GM21390 (cell line): ENCODE measurements at regions not wholly inside any gene's neighbourhood (a gene's known extent, or its start where the extent isn't known, plus 50 kb on each side); places are given as distances from the start of the nearest gene placed in this dataset.
A peak's percentile ranks its signal among the peaks of the same experiment; 100 is the strongest.

Experiments used
- ATAC-seq: cut with Tn5 transposase; IDR thresholded peaks from one replicate; pipeline ENCODE4 v1.9.1; 2021; ENCODE audit not compliant: unreplicated experiment

- no peak for ATAC-seq
Observed at GRCh38 chr18:56545464-56545863, 92.9 kb downstream of the TXNL1 start.

- ATAC-seq = no peak
Observed at GRCh38 chr18:56542476-56542875, 95.9 kb downstream of the TXNL1 start.

GRCh38 chr18:56541793-56542192 is 96.6 kb downstream of the TXNL1 start:
- ATAC-seq = no peak

- no peak for ATAC-seq
Observed at GRCh38 chr18:56541340-56541739, 97.1 kb downstream of the TXNL1 start.

GRCh38 chr18:56538746-56539145 is 99.6 kb downstream of the TXNL1 start:
- ATAC-seq = no peak

- peak; percentile 90 for ATAC-seq
Observed at GRCh38 chr18:56532176-56532840, 106.1 kb downstream of the TXNL1 start.

- no peak for ATAC-seq
Observed at GRCh38 chr18:56522816-56523215, 115.6 kb downstream of the TXNL1 start.

GRCh38 chr18:56521263-56521662 is 117.1 kb downstream of the TXNL1 start:
- ATAC-seq = no peak

- ATAC-seq = no peak
Observed at GRCh38 chr18:56517761-56518160, 120.6 kb downstream of the TXNL1 start.

- ATAC-seq = no peak
Observed at GRCh38 chr18:56517196-56517595, 121.2 kb downstream of the TXNL1 start.

GRCh38 chr18:56516789-56517188 is 121.6 kb downstream of the TXNL1 start:
- no peak for ATAC-seq

GRCh38 chr18:56515522-56515921 is 122.9 kb downstream of the TXNL1 start:
- no peak for ATAC-seq

- ATAC-seq = peak; percentile 54
Observed at GRCh38 chr18:56511996-56512395, 126.4 kb downstream of the TXNL1 start.

GRCh38 chr18:56510108-56510507 is 128.3 kb downstream of the TXNL1 start:
- ATAC-seq = no peak

- no peak for ATAC-seq
Observed at GRCh38 chr18:56509656-56510055, 128.7 kb downstream of the TXNL1 start.

GRCh38 chr18:56508370-56509036 is 129.9 kb downstream of the TXNL1 start:
- no peak for ATAC-seq

- ATAC-seq = no peak
Observed at GRCh38 chr18:56505971-56506370, 132.4 kb downstream of the TXNL1 start.

- no peak for ATAC-seq
Observed at GRCh38 chr18:56505293-56505692, 133.1 kb downstream of the TXNL1 start.

GRCh38 chr18:56501896-56502295 is 136.5 kb downstream of the TXNL1 start:
- ATAC-seq = no peak

- no peak for ATAC-seq
Observed at GRCh38 chr18:56495884-56496283, 142.5 kb downstream of the TXNL1 start.

- no peak for ATAC-seq
Observed at GRCh38 chr18:56493531-56493930, 144.9 kb downstream of the TXNL1 start.

GRCh38 chr18:56492136-56492535 is 146.3 kb downstream of the TXNL1 start:
- ATAC-seq = no peak

GRCh38 chr18:56490942-56491341 is 147.4 kb downstream of the TXNL1 start:
- ATAC-seq = no peak
